ENCODE measurements at regions not wholly inside any gene's neighbourhood (a gene's known extent, or its start where the extent isn't known, plus 50 kb on each side); places are given as distances from the start of the nearest gene placed in this dataset.

- Histone ChIP-seq H3K27me3 (ENCODE audit: control insufficient read depth, insufficient read depth, low read length) (no peaks in the 10 kb centered on the region), H3K36me3 (ENCODE audit: control insufficient read depth, insufficient read depth, low read length) (no peaks in the 10 kb centered on the region), H3K4me1 (ENCODE audit: control insufficient read depth, insufficient read depth, low read length) (peaks cover 5% of the 10 kb centered on the region), H3K4me3 (ENCODE audit: low read depth, low read length) (no peak overlapping the region), H3K9me3 (ENCODE audit: control insufficient read depth, insufficient read depth, low read length) (no peaks in the 10 kb centered on the region), H3K9ac (ENCODE audit: low read depth, low read length) (no peak overlapping the region)
Measured at GRCh38 chr6:129778793-129779192, 68.8 kb upstream of the ARHGAP18 start.

- H3K27me3 ChIP-seq (ENCODE audit: control insufficient read depth, insufficient read depth, low read length), result no peaks in the 10 kb centered on the region
- no peaks in the 10 kb centered on the region for H3K9me3 ChIP-seq (ENCODE audit: control insufficient read depth, insufficient read depth, low read length)
- H3K36me3 ChIP-seq (ENCODE audit: control insufficient read depth, insufficient read depth, low read length), result no peaks in the 10 kb centered on the region
- peaks cover 5% of the 10 kb centered on the region for H3K4me1 ChIP-seq (ENCODE audit: control insufficient read depth, insufficient read depth, low read length)
- no peak overlapping the region for H3K9ac ChIP-seq (ENCODE audit: low read depth, low read length)
- H3K4me3 ChIP-seq (ENCODE audit: low read depth, low read length), result no peak overlapping the region
Measured at GRCh38 chr6:129777371-129777770, 67.4 kb upstream of the ARHGAP18 start.

GRCh38 chr6:129776542-129777330 is 66.8 kb upstream of the ARHGAP18 start:
- H3K27me3 ChIP-seq (ENCODE audit: control insufficient read depth, insufficient read depth, low read length), result no peaks in the 10 kb centered on the region
- H3K4me3 ChIP-seq (ENCODE audit: low read depth, low read length), result no peak overlapping the region
- H3K9me3 ChIP-seq (ENCODE audit: control insufficient read depth, insufficient read depth, low read length), result no peaks in the 10 kb centered on the region
- H3K9ac ChIP-seq (ENCODE audit: low read depth, low read length), result no peak overlapping the region
- no peaks in the 10 kb centered on the region for H3K36me3 ChIP-seq (ENCODE audit: control insufficient read depth, insufficient read depth, low read length)
- peaks cover 5% of the 10 kb centered on the region for H3K4me1 ChIP-seq (ENCODE audit: control insufficient read depth, insufficient read depth, low read length)

- H3K9me3 ChIP-seq (ENCODE audit: control insufficient read depth, insufficient read depth, low read length), result no peaks in the 10 kb centered on the region
- H3K4me1 ChIP-seq (ENCODE audit: control insufficient read depth, insufficient read depth, low read length), result peaks cover 5% of the 10 kb centered on the region
- H3K36me3 ChIP-seq (ENCODE audit: control insufficient read depth, insufficient read depth, low read length), result no peaks in the 10 kb centered on the region
- peak overlapping the region; percentile 54 for H3K4me3 ChIP-seq (ENCODE audit: low read depth, low read length)
- H3K27me3 ChIP-seq (ENCODE audit: control insufficient read depth, insufficient read depth, low read length), result no peaks in the 10 kb centered on the region
- H3K9ac ChIP-seq (ENCODE audit: low read depth, low read length), result no peak overlapping the region
Measured at GRCh38 chr6:129774697-129775447, 64.9 kb upstream of the ARHGAP18 start.

GRCh38 chr6:129773304-129773703 is 63.3 kb upstream of the ARHGAP18 start:
- Histone ChIP-seq H3K9ac (ENCODE audit: low read depth, low read length) (no peak overlapping the region), H3K27me3 (ENCODE audit: control insufficient read depth, insufficient read depth, low read length) (peaks cover 9% of the 10 kb centered on the region), H3K4me3 (ENCODE audit: low read depth, low read length) (no peak overlapping the region), H3K4me1 (ENCODE audit: control insufficient read depth, insufficient read depth, low read length) (peaks cover 5% of the 10 kb centered on the region), H3K36me3 (ENCODE audit: control insufficient read depth, insufficient read depth, low read length) (no peaks in the 10 kb centered on the region), H3K9me3 (ENCODE audit: control insufficient read depth, insufficient read depth, low read length) (no peaks in the 10 kb centered on the region)

- Histone ChIP-seq H3K27me3 (ENCODE audit: control insufficient read depth, insufficient read depth, low read length) (peaks cover 25% of the 10 kb centered on the region), H3K9ac (ENCODE audit: low read depth, low read length) (no peak overlapping the region), H3K4me1 (ENCODE audit: control insufficient read depth, insufficient read depth, low read length) (peaks cover 5% of the 10 kb centered on the region), H3K4me3 (ENCODE audit: low read depth, low read length) (no peak overlapping the region), H3K36me3 (ENCODE audit: control insufficient read depth, insufficient read depth, low read length) (no peaks in the 10 kb centered on the region), H3K9me3 (ENCODE audit: control insufficient read depth, insufficient read depth, low read length) (no peaks in the 10 kb centered on the region)
Measured at GRCh38 chr6:129771678-129772077, 61.7 kb upstream of the ARHGAP18 start.

- no peak overlapping the region for H3K9ac ChIP-seq (ENCODE audit: low read depth, low read length)
- H3K4me1 ChIP-seq (ENCODE audit: control insufficient read depth, insufficient read depth, low read length), result no peaks in the 10 kb centered on the region
- H3K9me3 ChIP-seq (ENCODE audit: control insufficient read depth, insufficient read depth, low read length), result no peaks in the 10 kb centered on the region
- no peaks in the 10 kb centered on the region for H3K36me3 ChIP-seq (ENCODE audit: control insufficient read depth, insufficient read depth, low read length)
- H3K4me3 ChIP-seq (ENCODE audit: low read depth, low read length), result peak overlapping the region; percentile 75
- H3K27me3 ChIP-seq (ENCODE audit: control insufficient read depth, insufficient read depth, low read length), result peaks cover 36% of the 10 kb centered on the region
Measured at GRCh38 chr6:129767776-129768485, 58.0 kb upstream of the ARHGAP18 start.

GRCh38 chr6:129766959-129767728 is 57.2 kb upstream of the ARHGAP18 start:
- Histone ChIP-seq H3K9me3 (ENCODE audit: control insufficient read depth, insufficient read depth, low read length) (no peaks in the 10 kb centered on the region), H3K4me3 (ENCODE audit: low read depth, low read length) (peak overlapping the region; percentile 75), H3K27me3 (ENCODE audit: control insufficient read depth, insufficient read depth, low read length) (peaks cover 36% of the 10 kb centered on the region), H3K36me3 (ENCODE audit: control insufficient read depth, insufficient read depth, low read length) (no peaks in the 10 kb centered on the region), H3K9ac (ENCODE audit: low read depth, low read length) (peak overlapping the region; percentile 56), H3K4me1 (ENCODE audit: control insufficient read depth, insufficient read depth, low read length) (no peaks in the 10 kb centered on the region)

GRCh38 chr6:129764761-129765407 is 54.9 kb upstream of the ARHGAP18 start:
- no peak overlapping the region for H3K9ac ChIP-seq (ENCODE audit: low read depth, low read length)
- H3K27me3 ChIP-seq (ENCODE audit: control insufficient read depth, insufficient read depth, low read length), result peaks cover 36% of the 10 kb centered on the region
- no peak overlapping the region for H3K4me3 ChIP-seq (ENCODE audit: low read depth, low read length)
- H3K36me3 ChIP-seq (ENCODE audit: control insufficient read depth, insufficient read depth, low read length), result no peaks in the 10 kb centered on the region
- H3K9me3 ChIP-seq (ENCODE audit: control insufficient read depth, insufficient read depth, low read length), result no peaks in the 10 kb centered on the region
- no peaks in the 10 kb centered on the region for H3K4me1 ChIP-seq (ENCODE audit: control insufficient read depth, insufficient read depth, low read length)

GRCh38 chr6:129759796-129760605 is 50.0 kb upstream of the ARHGAP18 start:
- Histone ChIP-seq H3K9ac (ENCODE audit: low read depth, low read length) (no peak overlapping the region), H3K4me3 (ENCODE audit: low read depth, low read length) (no peak overlapping the region), H3K4me1 (ENCODE audit: control insufficient read depth, insufficient read depth, low read length) (no peaks in the 10 kb centered on the region), H3K27me3 (ENCODE audit: control insufficient read depth, insufficient read depth, low read length) (peaks cover 2% of the 10 kb centered on the region), H3K9me3 (ENCODE audit: control insufficient read depth, insufficient read depth, low read length) (no peaks in the 10 kb centered on the region), H3K36me3 (ENCODE audit: control insufficient read depth, insufficient read depth, low read length) (no peaks in the 10 kb centered on the region)
